NCI-H1417 (cell line): ENCODE measurements at regions not wholly inside any gene's neighbourhood (a gene's known extent, or its start where the extent isn't known, plus 50 kb on each side); places are given as distances from the start of the nearest gene placed in this dataset.
"Not testable (repeated sequence)": the region's sequence is repeated elsewhere in the genome, so short reads cannot be mapped to it uniquely, and the experiment has no call there.

Experiments used
- DNase-seq, 3 experiments: peaks; one replicate each; lab custom pipeline; 2025; lab: John Stamatoyannopoulos, UW

DNA sequence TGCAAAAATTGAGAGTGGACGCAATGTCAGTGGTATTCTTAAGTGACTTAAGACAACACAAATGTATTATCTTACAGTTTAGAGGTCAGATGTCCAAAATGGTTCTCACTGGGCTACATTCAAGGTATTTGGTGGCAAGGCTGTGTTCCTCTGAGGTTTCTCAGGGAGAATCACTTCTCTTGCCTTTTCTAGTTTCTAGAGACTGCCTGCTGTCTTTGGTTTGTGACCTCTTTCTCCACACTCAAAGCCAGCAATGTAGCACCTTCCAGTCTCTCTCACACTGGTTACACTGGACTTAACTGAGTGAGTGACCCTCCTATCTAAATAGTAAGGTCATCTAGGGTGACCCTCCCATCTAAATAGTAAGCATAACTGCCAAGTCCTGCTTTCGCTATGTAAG is 613.2 kb upstream of the COBL start:
- no peak for DNase-seq

- no peak for DNase-seq
Measured at GRCh38 chr7:51927738-51928137, 611.1 kb upstream of the COBL start.

DNA sequence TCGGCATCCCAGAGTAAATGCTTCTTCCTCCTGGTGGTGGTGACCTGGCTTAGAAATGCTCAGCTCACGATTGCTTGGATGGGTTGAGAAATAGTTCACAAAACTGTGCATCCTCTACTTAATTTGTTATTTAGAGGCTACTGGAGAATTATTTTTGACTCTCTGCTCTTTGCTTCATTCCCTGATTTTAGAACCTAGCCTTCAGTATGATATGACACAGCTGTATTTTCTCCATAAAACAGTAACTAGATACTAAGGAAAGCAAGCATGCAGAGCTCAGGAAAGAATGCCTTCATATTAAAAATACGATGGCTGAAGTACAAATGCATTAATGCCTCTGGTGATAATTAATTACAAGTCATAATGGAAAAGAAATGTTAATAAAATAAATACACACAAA is 602.0 kb upstream of the COBL start:
- DNase-seq, result no peak

DNA sequence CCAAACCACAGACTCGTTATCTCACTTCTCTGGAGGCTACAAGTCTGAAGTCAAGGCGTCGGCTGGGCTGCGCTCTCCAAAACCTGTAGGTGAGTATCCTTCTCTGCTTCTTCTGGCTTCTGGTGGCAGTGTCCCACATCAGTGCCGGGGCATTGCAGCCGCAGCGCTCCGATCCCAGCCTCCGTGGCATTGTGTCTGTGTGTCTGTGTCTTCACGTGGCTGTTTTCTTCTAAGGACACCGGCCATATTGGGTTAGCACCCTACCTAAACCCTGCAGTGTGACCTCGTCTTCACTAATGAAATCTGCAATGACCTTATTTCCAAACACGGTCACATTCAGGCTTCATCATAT is 584.9 kb upstream of the COBL start:
- no peak for DNase-seq

- not testable (repeated sequence) for DNase-seq
Measured at GRCh38 chr7:51900755-51901488, 584.3 kb upstream of the COBL start.

DNA sequence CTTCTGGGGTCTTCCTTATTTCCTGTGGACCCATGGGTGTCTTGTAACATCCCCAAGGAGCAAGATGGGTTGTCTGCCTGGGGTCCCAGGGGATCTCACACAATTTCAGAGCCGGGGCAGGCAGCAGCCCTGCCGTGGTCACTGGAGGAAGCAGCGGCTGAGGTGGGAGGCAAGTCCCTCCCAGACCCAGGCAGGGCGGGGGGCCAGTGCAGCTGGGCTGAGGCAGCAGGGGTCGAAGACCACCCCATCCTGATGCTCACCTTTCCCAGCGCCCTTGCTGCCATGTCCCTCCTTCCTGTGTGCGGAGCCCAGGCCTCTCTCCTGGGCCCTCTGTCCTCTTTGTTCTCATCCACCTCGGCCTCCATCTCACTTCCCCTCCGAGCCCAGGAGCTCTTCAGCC is 583.0 kb upstream of the COBL start:
- no peak for DNase-seq

GRCh38 chr7:51882412-51882811 is 565.8 kb upstream of the COBL start:
- DNase-seq, result no peak

- no peak for DNase-seq
Measured at GRCh38 chr7:51881309-51881708, 564.7 kb upstream of the COBL start.

GRCh38 chr7:51878865-51879264 is 562.3 kb upstream of the COBL start:
- DNase-seq, result no peak

DNA sequence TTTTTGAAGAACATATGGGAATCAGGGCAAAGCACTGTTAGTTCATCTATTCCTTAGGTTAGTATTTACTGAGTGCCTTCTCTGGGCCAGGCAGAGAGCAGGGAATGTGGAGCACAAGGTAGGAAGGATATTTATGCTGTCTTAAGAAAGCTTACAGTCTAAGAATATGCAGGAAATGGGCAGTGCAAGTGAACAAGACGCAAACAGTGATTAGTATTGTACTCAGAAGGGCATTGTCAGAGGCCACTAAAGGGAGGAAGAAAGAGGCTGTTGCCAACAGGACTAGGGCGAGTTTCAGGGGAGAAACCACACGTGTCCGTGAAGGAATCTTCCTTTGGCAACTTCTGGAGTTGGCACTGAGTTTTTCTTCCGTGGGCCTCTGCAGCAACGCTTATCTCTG is 552.8 kb upstream of the COBL start:
- DNase-seq, result no peak

- DNase-seq, result no peak
Measured at GRCh38 chr7:51867117-51867516, 550.5 kb upstream of the COBL start.

DNA sequence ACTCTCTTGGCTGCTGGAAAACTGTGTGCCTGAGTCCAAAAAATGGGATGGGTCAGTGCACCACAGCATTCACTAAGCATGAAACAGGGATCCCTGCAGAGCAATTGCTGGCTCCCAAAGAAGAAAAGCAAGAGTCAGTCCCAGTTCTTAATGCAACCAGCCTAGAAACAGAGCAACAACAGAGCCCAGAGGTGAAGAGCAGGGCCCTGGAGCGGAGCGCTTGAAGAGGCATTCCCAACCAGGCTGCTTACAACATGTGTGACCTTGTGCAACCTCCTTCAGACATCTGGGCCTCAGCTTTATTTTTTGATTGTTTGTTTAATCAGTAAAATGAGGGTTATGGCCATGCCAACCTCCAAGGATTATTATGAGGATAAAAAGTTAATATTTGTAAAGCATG is 543.7 kb upstream of the COBL start:
- DNase-seq, result no peak

DNA sequence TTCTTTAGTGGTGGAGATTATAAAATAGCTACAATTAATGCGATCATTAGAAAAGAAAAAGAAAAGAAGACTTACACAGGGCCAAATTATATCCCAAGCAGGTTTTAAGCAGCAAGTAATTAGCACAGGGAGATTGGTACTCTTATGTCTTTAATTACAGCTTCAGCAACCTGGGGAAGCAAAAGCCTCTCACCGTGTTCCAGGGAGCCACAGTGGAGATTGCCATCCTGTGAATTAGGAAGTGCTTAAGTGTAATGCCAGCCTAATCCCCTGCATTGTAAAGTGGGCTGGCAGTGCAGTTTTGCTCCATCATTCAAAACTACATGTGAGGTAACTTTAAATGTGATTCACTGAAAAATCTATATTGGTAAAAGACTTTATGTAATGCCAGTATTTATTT is 533.5 kb upstream of the COBL start:
- no peak for DNase-seq

DNA sequence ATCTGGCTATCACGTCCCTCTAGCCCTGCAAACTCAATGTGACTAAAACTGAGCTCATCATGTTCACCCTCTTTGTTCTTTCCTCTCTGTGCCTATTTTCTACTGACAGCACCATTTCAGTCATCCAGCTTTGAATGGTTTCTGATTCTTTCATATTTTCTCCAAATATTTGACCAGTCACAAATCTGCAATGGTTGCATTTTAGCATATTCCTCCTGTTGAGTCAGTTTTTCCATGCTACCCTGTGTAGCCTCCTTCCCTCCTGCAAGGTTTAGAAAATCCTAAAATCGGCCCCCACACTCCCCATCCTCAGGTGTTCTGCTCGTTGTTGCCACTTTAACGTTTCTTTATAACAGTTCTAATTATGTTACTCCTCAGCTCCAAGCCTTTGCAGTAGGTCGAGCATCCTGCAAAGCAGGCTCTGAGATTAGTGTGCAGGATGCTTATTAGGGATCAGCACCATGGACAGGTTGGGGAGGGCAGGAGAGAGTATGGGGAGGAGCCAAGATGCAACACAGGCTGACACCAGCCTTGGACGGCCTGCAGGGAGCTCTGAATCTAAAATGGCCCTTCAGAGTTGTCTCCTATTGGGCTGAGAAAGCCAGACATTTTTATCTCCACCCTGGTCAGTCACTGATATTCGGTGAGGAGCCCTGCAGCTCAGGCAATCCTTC is 531.0 kb upstream of the COBL start:
- no peak for DNase-seq

DNA sequence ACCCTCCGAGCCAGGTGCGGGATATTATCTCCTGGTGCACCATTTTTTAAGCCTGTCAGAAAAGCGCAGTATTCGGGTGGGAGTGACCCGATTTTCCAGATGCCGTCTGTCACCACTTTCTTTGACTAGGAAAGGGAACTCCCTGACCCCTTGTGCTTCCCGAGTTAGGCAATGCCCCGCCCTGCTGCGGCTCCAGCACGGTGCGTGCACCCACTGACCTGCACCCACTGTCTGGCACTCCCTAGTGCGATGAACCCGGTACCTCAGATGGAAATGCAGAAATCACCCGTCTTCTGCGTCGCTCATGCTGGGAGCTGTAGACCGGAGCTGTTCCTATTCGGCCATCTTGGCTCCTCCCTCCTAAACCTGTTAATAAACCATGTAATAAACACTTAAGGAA is 522.5 kb upstream of the COBL start:
- DNase-seq, result not testable (repeated sequence)

GRCh38 chr7:51827631-51828030 is 511.0 kb upstream of the COBL start:
- DNase-seq, result peak in 1 of 3 experiments; percentile 30

GRCh38 chr7:51824050-51824449 is 507.4 kb upstream of the COBL start:
- DNase-seq, result no peak

GRCh38 chr7:51823437-51823836 is 506.8 kb upstream of the COBL start:
- DNase-seq, result no peak

DNA sequence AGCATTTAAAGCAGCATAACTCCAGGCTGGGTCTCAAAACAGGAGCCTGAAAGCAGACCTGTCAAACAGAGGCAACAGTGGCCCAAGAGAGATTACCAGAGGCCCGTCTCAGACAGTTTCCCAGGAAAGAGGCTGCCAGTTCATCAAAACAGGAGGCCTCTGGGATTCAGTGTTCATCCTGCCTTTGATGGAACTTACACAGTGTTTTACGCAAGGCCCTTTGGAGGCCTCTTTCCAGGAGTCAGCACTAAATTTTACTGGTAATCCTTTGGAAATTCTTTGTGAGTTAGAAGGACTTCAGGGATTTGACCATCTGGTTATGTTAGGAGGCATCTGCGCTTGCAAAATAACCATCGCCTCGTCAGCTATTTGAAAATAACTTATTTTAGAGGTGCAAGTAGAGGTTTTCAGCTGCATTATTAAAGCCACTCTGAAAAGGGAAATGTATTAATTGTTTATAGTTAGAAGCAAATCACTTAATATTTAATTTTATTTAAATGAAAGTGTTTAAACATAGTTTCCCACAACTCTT is 501.2 kb upstream of the COBL start:
- no peak for DNase-seq

DNA sequence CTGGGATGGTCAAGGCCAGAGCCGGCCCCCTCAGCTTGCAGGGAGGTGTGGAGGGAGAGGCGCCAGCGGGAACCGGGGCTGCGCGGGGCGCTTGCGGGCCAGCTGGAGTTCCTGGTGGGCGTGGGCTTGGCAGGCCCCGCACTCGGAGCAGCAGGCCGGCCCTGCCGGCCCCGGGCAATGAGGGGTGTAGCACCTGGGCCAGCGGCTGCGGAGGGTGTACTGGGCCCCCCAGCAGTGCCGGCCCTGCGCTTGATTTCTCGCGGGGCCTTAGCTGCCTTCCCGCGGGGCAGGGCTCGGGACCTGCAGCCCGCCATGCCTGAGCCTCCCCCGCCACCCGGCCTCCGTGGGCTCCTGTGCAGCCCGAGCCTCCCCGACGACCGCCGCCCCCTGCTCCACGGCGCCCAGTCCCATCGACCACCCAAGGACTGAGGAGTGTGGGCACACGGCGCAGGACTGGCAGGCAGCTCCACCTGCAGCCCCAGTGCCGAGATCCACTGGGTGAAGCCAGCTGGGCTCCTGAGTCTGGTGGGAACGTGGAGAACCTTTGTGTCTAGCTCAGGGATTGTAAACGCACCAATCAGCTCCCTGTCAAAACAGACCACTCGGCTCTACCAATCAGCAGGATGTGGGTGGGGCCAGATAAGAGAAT is 489.3 kb upstream of the COBL start:
- DNase-seq, result not testable (repeated sequence)

DNA sequence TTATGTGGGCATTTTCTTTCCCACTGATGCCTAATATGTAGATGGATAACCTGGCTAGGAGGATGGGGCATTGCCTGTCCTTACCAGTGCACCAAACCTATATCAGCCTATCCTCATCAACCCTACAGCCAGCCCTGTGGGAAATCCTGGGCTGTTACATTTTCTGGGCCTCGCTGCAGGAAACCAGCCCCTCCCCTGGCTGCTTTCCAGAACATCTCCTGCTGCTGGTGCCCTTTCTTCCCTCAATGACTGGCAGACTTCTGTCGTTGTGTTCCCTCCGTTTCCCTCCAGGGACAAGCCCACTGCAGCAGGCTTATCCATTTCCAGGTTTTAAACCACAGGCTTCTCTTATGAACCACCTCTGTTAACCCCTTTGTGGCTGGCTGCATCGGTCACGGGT is 486.1 kb upstream of the COBL start:
- no peak for DNase-seq

- no peak for DNase-seq
Measured at GRCh38 chr7:51797371-51797770, 480.8 kb upstream of the COBL start.

GRCh38 chr7:51792796-51793195 is 476.2 kb upstream of the COBL start:
- DNase-seq, result no peak
